HEK293 (cell line): ENCODE measurements at regions not wholly inside any gene's neighbourhood (a gene's known extent, or its start where the extent isn't known, plus 50 kb on each side); places are given as distances from the start of the nearest gene placed in this dataset.

Source experiments
- CTCF ChIA-PET: fragments of 350-600 bp; formaldehyde crosslinking; extraction: SDS; loops from one replicate; lab custom pipeline; 2021; ENCODE audit warnings: antibody characterized with exemption; lab: Yijun Ruan, JAX
- POLR2A ChIA-PET: fragments of 300-600 bp; formaldehyde crosslinking; extraction: SDS; loops from one replicate; lab custom pipeline; 2020; ENCODE audit warnings: antibody characterized with exemption, inconsistent platforms; lab: Yijun Ruan, JAX
- H3K27ac ChIP-seq: fragments of 200-500 bp; sonication (Bioruptor generic); 2 replicates; pipeline ENCODE4 v1.5.1; 2014; ENCODE audit warnings: low read depth, low read length, control low read depth, inconsistent platforms; ENCODE audit errors: extremely low read depth
- H3K36me3 ChIP-seq, 2 experiments: fragments of 200-500 bp in 1 of 2; sonication (Bioruptor generic) in 1 of 2; 1 replicate in 1 of 2; 2 replicates in 1 of 2; pipeline ENCODE4 v1.5.1; 2014 to 2017; ENCODE audit warnings: inconsistent platforms in 2 of 2, low read length in 2 of 2; ENCODE audit not compliant: control insufficient read depth in 2 of 2, insufficient read depth in 1 of 2
- H3K4me1 ChIP-seq: fragments of 200-500 bp; sonication (Bioruptor generic); 2 replicates; pipeline ENCODE4 v1.5.1; 2014; ENCODE audit warnings: mild to moderate bottlenecking, low read length, inconsistent platforms; ENCODE audit not compliant: control insufficient read depth, insufficient read depth
- H3K4me3 ChIP-seq: 2 replicates; pipeline ENCODE4 v1.5.1; 2011; ENCODE audit warnings: low read depth, mild to moderate bottlenecking, control low read depth, low read length, moderate library complexity
- H3K9me3 ChIP-seq: fragments of 200-500 bp; sonication (Bioruptor generic); 2 replicates; pipeline ENCODE4 v1.5.1; 2014; ENCODE audit warnings: low read depth, low read length, inconsistent platforms; ENCODE audit not compliant: control insufficient read depth, insufficient read depth
- BCL11B ChIP-seq: fragments of 450-650 bp; formaldehyde crosslinking; IDR thresholded peaks from 2 replicates; pipeline ENCODE4 v1.5.1; 2016; ENCODE audit warnings: low read depth, missing biosample characterization, missing genetic modification characterization
- BCL6B ChIP-seq: fragments of 450-650 bp; formaldehyde crosslinking; IDR thresholded peaks from 2 replicates; pipeline ENCODE4 v1.5.1; 2017; ENCODE audit warnings: missing biosample characterization, missing genetic modification characterization
- EGR2 ChIP-seq: fragments of 450-650 bp; formaldehyde crosslinking; IDR thresholded peaks from 2 replicates; pipeline ENCODE4 v1.5.1; 2016; ENCODE audit warnings: low read depth, missing biosample characterization, missing genetic modification characterization
- GLIS2 ChIP-seq: fragments of 450-650 bp; formaldehyde crosslinking; IDR thresholded peaks from 2 replicates; pipeline ENCODE4 v1.5.1; 2016; ENCODE audit warnings: missing biosample characterization, missing genetic modification characterization
- MEIS1 ChIP-seq: sonication (generic); formaldehyde crosslinking; IDR thresholded peaks from 2 replicates; pipeline ENCODE4 v1.8.1; 2022; ENCODE audit warnings: missing genetic modification reagents, mild to moderate bottlenecking, borderline replicate concordance
- MZF1 ChIP-seq: fragments of 450-650 bp; formaldehyde crosslinking; IDR thresholded peaks from 2 replicates; pipeline ENCODE4 v1.5.1; 2017; ENCODE audit warnings: missing biosample characterization, missing genetic modification characterization, borderline replicate concordance
- PRDM1 ChIP-seq: fragments of 450-650 bp; formaldehyde crosslinking; IDR thresholded peaks from 2 replicates; pipeline ENCODE4; 2016; ENCODE audit warnings: missing biosample characterization, missing genetic modification characterization
- SCRT1 ChIP-seq: fragments of 450-650 bp; formaldehyde crosslinking; IDR thresholded peaks from 2 replicates; pipeline ENCODE4 v1.5.1; 2016; ENCODE audit warnings: missing biosample characterization, missing genetic modification characterization, borderline replicate concordance
- YY1 ChIP-seq: fragments of 450-650 bp; formaldehyde crosslinking; IDR thresholded peaks from 2 replicates; pipeline ENCODE4 v1.5.1; 2018; ENCODE audit warnings: missing biosample characterization, missing genetic modification characterization
- ZBTB17 ChIP-seq: fragments of 450-650 bp; formaldehyde crosslinking; IDR thresholded peaks from 2 replicates; pipeline ENCODE4 v1.5.1; 2016; ENCODE audit warnings: missing biosample characterization, missing genetic modification characterization
- ZBTB21 ChIP-seq: fragments of 450-650 bp; formaldehyde crosslinking; IDR thresholded peaks from 2 replicates; pipeline ENCODE4 v1.5.1; 2017; ENCODE audit warnings: missing biosample characterization, missing genetic modification characterization
- ZNF138 ChIP-seq: fragments of 450-650 bp; formaldehyde crosslinking; IDR thresholded peaks from 2 replicates; pipeline ENCODE4 v1.5.1; 2016; ENCODE audit warnings: missing biosample characterization, missing genetic modification characterization, borderline replicate concordance
- ZNF274 ChIP-seq, 2 experiments: fragments of 200-500 bp in 1 of 2; fragments of 450-650 bp in 1 of 2; sonication (Bioruptor generic) in 1 of 2; formaldehyde crosslinking in 1 of 2; IDR thresholded peaks; 2 replicates each; pipeline versions ENCODE4 v1.5.1 to v1.6.1; 2014 to 2016; ENCODE audit warnings: borderline replicate concordance in 1 of 2, inconsistent platforms in 1 of 2, low read length in 1 of 2, missing biosample characterization in 1 of 2, missing genetic modification characterization in 1 of 2
- ZNF335 ChIP-seq: fragments of 450-650 bp; formaldehyde crosslinking; conservative IDR thresholded peaks from 2 replicates; pipeline ENCODE4 v1.5.1; 2016; ENCODE audit warnings: missing biosample characterization, missing genetic modification characterization
- ZNF341 ChIP-seq: fragments of 450-650 bp; formaldehyde crosslinking; IDR thresholded peaks from 2 replicates; pipeline ENCODE4; 2016; ENCODE audit warnings: low read depth, missing biosample characterization, missing genetic modification characterization
- ZNF433 ChIP-seq: fragments of 450-650 bp; formaldehyde crosslinking; IDR thresholded peaks from 2 replicates; pipeline ENCODE4 v1.5.1; 2016; ENCODE audit warnings: missing biosample characterization, missing genetic modification characterization, low read depth
- ZNF514 ChIP-seq: fragments of 450-650 bp; formaldehyde crosslinking; IDR thresholded peaks from 2 replicates; pipeline ENCODE4 v1.5.1; 2016; ENCODE audit warnings: missing biosample characterization, missing genetic modification characterization
- ZNF529 ChIP-seq: fragments of 450-650 bp; formaldehyde crosslinking; IDR thresholded peaks from 2 replicates; pipeline ENCODE4 v1.5.1; 2017; ENCODE audit warnings: missing genetic modification characterization, missing biosample characterization; ENCODE audit not compliant: insufficient replicate concordance
- ZNF629 ChIP-seq: fragments of 450-650 bp; formaldehyde crosslinking; IDR thresholded peaks from 2 replicates; pipeline ENCODE4 v1.5.1; 2017; ENCODE audit warnings: missing biosample characterization, missing genetic modification characterization
- ZNF639 ChIP-seq: fragments of 450-650 bp; formaldehyde crosslinking; IDR thresholded peaks from 2 replicates; pipeline ENCODE4 v1.5.1; 2016; ENCODE audit warnings: missing biosample characterization, missing genetic modification characterization
- ZNF768 ChIP-seq: fragments of 450-650 bp; formaldehyde crosslinking; IDR thresholded peaks from 2 replicates; pipeline ENCODE4 v1.5.1; 2018; ENCODE audit warnings: missing biosample characterization, mild to moderate bottlenecking, missing genetic modification characterization
- TF ChIP-seq, protein P1 (sequence below): fragments of 450-650 bp; formaldehyde crosslinking; IDR thresholded peaks from 2 replicates; pipeline ENCODE4 v1.5.1; 2017; ENCODE audit warnings: missing biosample characterization, missing genetic modification characterization

DNA sequence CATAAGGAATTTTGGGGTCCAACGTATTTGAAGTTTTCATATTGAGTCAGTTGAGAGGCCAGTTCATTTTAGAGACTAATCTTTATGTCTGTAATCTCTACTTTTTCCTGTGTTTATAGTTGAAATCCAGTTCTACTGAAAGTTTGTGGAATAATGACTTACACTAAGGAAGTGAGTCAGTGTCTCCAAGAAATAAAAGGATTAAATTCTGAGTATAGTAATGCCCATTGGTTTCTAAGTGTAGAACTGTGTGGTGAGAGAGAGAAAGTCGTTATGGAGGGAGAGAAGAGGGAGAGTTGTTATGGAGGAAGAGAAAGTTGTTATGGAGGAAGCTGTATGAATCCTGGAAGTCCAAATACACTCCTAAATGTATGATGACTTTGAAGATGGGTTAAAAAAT is 264.6 kb upstream of the HAND2 start:
- POLR2A ChIA-PET: no interaction called here
- H3K9me3 ChIP-seq: no peaks in the 10 kb centered on the region
- TF ChIP-seq ZNF629 (no peak), PRDM1 (tag by site-specific recombination) (peak; percentile 61; the same call in 1 of the 2 replicates), BCL6B (tag by site-specific recombination) (no peak), ZNF341 (tag by site-specific recombination) (no peak), ZBTB17 (no peak), ZNF768 (tag by site-specific recombination) (no peak)
- TF ChIP-seq, all 188 proteins: peak for 1
- H3K4me3 ChIP-seq: no peak overlapping the region
- H3K27ac ChIP-seq: no peak overlapping the region
- H3K4me1 ChIP-seq: no peaks in the 10 kb centered on the region
- CTCF ChIA-PET: no interaction called here
- H3K36me3 ChIP-seq: no peaks in the 10 kb centered on the region

DNA sequence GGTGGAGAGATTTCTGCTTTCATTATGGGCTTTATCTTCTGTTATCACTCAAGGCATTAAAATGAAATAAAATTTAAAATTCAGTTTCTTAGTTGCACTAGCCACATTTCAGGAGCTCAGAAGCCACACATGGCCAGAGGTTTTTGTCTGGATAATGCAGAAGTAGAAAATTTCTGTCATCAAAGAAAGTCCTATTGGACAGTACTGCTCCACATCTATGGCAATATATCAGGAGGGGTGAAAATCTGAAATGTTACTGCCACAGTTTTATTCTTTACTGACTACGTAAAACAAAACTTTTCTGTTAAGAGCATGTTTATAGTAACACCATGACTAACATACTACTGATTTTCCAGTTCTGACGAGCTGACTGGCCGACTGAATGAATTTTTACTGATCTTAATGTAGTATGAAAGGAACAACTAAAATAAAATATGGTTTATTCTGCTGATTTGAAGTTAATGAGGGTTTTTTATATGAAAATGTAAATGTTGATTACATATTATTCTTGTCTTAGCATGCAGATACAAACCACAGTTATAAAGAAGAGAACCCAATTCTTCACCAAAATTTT is 264.0 kb upstream of the HAND2 start:
- POLR2A ChIA-PET: no interaction called here
- TF ChIP-seq SCRT1 (tag by site-specific recombination) (no peak), ZNF138 (tag by site-specific recombination) (no peak), ZNF514 (tag by site-specific recombination) (no peak), ZNF335 (tag by site-specific recombination) (no peak), MEIS1 (CRISPR knock-in tag) (no peak), ZNF274 (IDR thresholded peaks at IDR 0.05; ENCODE audit: low read length) (no peak), ZNF274 (tag by site-specific recombination; IDR thresholded peaks at IDR 0.05; ENCODE audit: borderline replicate concordance) (no peak), EGR2 (tag by site-specific recombination) (no peak), GLIS2 (tag by site-specific recombination) (no peak), BCL11B (tag by site-specific recombination) (no peak), ZNF529 (tag by site-specific recombination) (no peak), ZNF639 (tag by site-specific recombination) (no peak), ZBTB21 (tag by site-specific recombination) (no peak)
- no peak overlapping the region for H3K27ac ChIP-seq
- H3K9me3 ChIP-seq: no peaks in the 10 kb centered on the region
- H3K36me3 ChIP-seq: no peaks in the 10 kb centered on the region
- CTCF ChIA-PET: no interaction called here
- H3K4me1 ChIP-seq: no peaks in the 10 kb centered on the region
- no peak overlapping the region for H3K4me3 ChIP-seq

- no peaks in the 10 kb centered on the region for H3K36me3 ChIP-seq
- CTCF ChIA-PET: interaction anchor here (0.7 kb wide), 1 partner anchor 339 kb away, joined by 3 read pairs; no protein-coding TSS in a partner anchor
Observed at GRCh38 chr4:173782660-173783059, 252.6 kb upstream of the HAND2 start.

More at GRCh38 chr4:173782660-173783059, 252.6 kb upstream of the HAND2 start:
- TF ChIP-seq, protein P1, sequence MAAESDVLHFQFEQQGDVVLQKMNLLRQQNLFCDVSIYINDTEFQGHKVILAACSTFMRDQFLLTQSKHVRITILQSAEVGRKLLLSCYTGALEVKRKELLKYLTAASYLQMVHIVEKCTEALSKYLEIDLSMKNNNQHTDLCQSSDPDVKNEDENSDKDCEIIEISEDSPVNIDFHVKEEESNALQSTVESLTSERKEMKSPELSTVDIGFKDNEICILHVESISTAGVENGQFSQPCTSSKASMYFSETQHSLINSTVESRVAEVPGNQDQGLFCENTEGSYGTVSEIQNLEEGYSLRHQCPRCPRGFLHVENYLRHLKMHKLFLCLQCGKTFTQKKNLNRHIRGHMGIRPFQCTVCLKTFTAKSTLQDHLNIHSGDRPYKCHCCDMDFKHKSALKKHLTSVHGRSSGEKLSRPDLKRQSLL (tag by site-specific recombination): no peak
- TF ChIP-seq BCL11B (tag by site-specific recombination) (no peak), ZNF433 (tag by site-specific recombination) (no peak), MZF1 (0 out of 2 replicates have a peak, but pooled peaks have one; percentile 29), YY1 (tag by site-specific recombination) (no peak)
- POLR2A ChIA-PET: no interaction called here
- H3K9me3 ChIP-seq: no peaks in the 10 kb centered on the region
- no peak overlapping the region for H3K27ac ChIP-seq
- no peak overlapping the region for H3K4me3 ChIP-seq
- H3K4me1 ChIP-seq: no peaks in the 10 kb centered on the region
